CD4-positive, alpha-beta T cell treated with Interleukin-4 for 4 hours (primary cell): ENCODE measurements at regions not wholly inside any gene's neighbourhood (a gene's known extent, or its start where the extent isn't known, plus 50 kb on each side); places are given as distances from the start of the nearest gene placed in this dataset.
"Not testable (repeated sequence)": the region's sequence is repeated elsewhere in the genome, so short reads cannot be mapped to it uniquely, and the experiment has no call there.

ENCODE experiments used
- DNase-seq: peaks from one replicate; pipeline ENCODE4 v3.0.0-alpha.2; 2020

GRCh38 chr19:14328406-14328805, 52.8 kb upstream of the ADGRE5 start:
- no peak for DNase-seq

GRCh38 chr19:14327061-14327460, 54.2 kb upstream of the ADGRE5 start:
- not testable (repeated sequence) for DNase-seq

- no peak for DNase-seq
These were observed 55.4 kb upstream of the ADGRE5 start for GRCh38 chr19:14325863-14326262.

GRCh38 chr19:14325134-14325533, 56.1 kb upstream of the ADGRE5 start:
- DNase-seq, result no peak

GRCh38 chr19:14322889-14323463, 58.3 kb upstream of the ADGRE5 start:
- no peak for DNase-seq

- no peak for DNase-seq
These were observed 61.0 kb upstream of the ADGRE5 start for GRCh38 chr19:14320253-14320652.

DNA sequence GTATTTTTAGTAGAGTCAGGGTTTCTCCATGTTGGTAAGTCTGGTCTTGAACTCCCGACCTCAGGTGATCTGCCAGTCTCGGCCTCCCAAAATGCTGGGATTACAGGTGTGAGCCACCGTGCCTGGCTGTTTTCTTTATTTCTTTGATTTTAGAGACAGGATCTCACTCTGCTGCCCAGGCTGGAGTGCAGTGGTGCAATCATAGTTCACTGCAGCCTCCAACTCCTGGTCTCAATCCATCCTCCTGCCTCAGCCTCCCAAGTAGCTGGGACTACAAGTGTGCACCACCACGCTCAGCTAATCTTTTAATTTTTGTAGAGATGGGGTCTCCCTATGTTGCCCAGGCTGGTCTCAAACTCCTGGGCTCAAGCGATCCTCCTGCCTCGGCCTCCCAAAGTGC, 61.5 kb upstream of the ADGRE5 start:
- not testable (repeated sequence) for DNase-seq

DNA sequence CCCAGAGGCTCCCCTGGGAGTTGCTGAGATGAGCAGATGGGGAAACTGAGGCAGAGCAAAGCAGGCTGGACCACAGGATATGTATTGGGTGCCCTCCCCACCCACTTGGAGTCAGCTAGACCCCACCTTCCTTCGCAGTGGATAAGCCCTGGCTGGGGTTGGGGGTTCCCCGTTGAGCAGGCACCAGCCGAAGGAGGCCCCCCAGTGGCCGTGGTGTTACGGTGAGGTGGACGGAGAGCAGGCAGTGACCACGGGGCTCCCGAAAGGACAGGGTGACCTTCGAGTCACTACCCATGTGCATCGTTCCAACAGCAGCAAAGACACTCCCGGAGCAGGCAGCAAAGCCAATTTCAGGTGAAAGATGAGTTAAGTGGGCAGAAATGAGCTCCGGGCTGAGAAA, 62.4 kb upstream of the ADGRE5 start:
- DNase-seq, result no peak

- no peak for DNase-seq
These were observed 64.1 kb upstream of the ADGRE5 start for GRCh38 chr19:14317157-14317556.

DNA sequence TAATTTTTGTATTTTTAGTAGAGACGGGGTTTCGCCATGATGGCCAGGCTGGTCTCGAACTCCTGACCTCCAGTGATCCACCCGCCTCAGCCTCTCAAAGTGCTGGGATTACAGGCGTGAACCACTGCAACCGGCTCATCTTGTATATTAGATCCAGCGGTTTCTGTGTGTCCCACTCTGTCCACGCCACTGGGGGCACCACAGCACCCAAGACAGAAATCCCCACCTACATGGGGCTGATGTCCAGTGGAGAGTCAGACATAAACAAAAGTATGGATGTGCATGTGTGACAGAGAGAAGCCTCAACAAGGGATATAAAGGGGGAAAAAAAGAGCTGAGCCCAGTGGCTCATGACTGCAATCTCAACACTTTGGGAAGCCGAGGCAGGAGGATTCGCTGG, 65.8 kb upstream of the ADGRE5 start:
- no peak for DNase-seq

DNA sequence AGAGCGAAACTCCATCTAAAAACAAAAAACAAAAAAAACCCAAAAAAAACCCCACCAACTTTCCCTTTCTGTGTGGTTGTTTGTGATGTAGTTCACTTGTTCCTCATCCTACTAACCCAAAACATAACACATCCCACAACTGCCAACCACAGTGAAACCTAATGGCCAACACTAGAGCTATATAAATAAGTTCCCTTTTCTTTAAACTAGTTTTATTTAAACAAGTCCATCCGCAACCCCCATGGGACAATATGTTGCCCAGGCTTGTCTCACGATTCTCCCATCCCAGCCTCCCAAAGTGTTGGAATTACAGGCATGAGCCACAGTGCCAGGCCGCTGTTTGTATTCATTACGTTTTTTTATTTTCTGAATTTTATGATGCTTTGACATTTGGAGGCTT, 71.2 kb upstream of the ADGRE5 start:
- DNase-seq, result peak; percentile 2

- no peak for DNase-seq
These were observed 75.5 kb upstream of the ADGRE5 start for GRCh38 chr19:14305706-14306105.

DNA sequence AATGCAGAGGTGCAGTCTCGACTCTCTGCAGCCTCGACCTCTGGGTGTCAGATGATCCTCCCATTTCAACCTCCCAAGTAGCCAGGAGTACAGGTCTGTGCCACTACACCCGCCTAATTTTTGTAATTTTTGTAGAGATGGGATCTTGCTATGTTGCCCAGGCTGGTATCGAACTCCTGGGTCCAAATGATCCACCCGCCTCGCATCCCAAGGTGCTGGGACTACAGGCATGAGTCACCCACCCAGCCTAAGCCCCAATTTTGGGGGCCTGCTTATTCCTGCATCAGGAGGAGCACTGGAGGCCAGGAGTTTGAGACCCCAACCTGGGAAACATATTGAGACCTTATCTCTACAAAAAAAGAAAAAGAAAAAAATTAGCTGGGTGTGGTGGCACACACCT, 80.1 kb upstream of the ADGRE5 start:
- DNase-seq, result no peak

DNA sequence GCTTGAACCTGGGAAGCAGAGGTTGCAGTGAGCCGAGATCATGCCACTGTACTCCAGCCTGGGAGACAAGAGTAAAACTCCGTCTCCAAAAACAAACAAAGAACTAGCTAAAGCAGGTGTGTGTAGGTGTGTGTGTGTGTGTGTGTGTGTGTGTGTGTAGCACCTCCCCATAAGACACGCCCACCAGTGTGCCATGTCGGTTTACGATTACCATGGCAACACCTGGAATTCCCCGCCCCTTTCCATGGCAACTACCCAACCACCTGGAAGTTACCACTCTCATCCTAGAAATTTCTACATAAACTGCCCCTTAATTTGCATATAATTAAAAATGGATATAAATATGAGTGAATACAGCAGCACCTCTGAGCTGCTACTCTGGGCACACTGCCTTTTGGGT, 80.9 kb upstream of the ADGRE5 start:
- no peak for DNase-seq

DNA sequence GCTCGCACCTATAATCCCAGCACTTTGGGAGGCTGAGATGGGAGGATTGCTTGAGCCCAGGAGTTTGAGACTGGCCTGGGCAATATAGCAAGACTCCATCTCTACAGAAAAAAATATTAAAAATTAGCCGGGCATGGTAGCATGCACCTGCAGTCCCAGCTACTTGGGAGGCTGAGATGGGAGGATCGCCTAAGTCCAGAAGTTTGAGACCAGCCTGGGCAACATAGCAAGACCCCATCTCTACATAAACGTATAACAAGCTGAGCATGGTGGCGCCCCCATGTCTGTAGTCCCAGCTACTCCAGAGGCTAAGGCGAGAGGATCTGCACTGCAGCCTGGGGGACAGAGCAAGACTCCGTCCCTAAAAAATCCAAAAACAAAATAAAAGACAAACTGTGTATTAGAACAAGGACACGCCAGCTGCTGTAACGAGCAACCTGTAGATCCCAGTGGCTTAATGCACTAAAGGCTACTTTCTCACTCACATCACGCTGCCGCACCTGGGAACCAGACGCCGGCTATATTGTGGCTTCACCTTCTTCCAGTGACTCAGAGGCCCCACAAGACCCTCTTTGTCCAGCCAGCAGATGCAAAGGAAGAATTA, 81.9 kb upstream of the ADGRE5 start:
- not testable (repeated sequence) for DNase-seq

DNA sequence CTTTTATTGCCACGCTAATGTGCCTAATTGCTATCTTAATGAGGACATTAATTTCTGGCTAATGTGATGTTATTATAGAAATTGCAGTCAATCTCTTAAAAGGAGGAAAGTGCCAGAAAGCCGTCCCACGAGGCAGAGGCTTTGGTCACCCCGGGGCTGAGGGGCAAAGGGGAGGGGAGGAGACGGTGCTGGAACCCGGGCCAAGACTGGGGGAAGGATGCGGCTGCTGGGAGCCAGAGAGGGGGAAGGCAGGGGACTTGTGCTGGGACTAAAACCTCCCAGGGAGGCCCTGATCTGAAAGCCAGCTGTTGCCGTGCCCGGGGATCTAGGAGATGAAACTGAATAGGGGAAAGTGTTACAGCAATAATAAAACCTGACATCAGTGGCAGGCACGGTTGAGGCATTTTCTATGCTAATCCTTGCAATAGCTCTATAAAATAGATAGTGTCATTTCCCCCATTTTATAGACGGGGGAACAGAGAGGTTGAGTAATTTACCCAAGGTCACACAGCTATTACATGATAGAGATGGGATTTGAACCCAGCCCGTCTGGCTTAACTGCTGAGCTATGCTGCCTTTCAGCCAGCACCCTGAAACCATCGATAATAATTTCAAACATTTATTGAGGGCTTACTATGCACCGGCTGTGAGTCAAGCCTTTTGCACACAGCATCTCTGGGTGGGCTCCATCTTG, 83.2 kb upstream of the ADGRE5 start:
- DNase-seq, result not testable (repeated sequence)

GRCh38 chr19:14294974-14295373, 86.3 kb upstream of the ADGRE5 start:
- DNase-seq, result not testable (repeated sequence)

- not testable (repeated sequence) for DNase-seq
These were observed 87.5 kb upstream of the ADGRE5 start for GRCh38 chr19:14293816-14294170.

DNA sequence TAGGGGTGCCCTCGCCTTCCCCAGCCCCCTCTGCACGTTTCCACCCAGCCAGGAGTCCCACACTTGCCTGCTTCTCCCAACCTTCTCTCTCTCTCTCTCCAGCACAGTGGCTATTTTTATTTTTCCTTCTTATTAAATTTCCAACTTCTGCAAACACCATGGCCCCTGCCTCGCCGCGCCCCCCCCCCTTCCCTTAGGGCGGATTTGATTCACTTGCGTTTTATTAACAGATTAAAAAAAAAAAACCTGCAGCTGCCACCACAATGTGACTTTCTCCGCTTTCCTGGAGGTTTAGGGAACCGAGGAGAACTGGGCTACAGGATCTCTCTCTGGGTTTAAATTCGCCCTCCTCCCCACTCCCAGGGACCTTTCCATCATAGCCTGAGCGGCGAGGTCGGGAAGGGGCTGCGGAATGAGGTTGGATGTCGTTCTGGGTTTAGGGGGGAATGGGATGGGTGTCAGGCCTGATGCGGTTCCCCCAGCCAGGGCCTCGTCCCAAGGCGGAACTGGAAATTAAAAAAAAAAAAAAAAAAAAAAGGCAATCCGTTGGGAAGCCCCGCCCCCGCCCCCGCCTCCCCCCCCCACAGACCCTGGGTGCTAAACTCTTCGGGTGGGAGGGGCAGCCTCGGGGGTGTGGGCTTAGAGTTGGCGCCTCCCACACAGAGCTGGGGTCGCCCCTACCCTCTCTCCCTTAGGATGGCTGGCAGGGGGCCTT, 87.3 kb upstream of the ADGRL1 start:
- not testable (repeated sequence) for DNase-seq

- DNase-seq, result not testable (repeated sequence)
These were observed 83.8 kb upstream of the ADGRL1 start for GRCh38 chr19:14289810-14290209.

DNA sequence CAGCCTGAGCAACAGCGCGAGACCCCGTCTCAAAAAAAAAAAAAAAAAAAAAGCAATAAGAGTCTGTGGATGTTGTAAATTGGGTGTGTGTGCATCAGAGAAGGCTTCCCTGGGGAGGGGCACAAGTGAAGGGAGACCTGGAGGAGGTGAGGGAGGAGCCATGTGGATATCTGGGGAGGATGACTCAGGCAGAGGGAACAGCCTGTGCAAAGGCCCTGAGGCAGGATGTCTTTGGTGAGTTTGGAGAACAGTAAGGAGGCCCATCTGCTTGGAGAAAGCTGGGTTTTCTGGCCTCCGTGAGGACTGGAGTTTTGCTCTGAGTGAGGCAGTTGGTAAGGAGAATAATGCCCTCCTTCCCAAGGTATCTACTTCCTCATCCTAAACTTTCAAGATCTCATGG, 81.9 kb upstream of the ADGRL1 start:
- DNase-seq, result not testable (repeated sequence)

DNA sequence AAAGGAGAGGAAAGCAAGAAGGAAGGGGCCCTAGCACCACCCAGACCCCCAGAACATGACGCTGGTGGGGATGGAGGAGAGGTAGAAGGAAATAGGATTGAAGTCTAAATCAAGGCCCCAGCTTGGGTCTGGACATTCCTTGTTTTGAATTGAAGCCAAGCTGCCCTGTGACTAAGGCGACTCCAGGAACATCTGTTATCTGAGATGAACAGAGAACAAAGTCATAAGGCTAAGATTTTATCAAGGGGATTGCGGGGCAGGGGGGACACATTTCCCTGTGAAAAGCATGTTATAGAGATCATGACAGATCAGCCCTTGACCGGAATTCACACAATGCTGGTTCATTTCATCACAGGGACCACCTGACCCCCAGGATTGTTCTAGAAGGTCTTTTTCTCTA, 80.6 kb upstream of the ADGRL1 start:
- DNase-seq, result not testable (repeated sequence)

- not testable (repeated sequence) for DNase-seq
These were observed 79.8 kb upstream of the ADGRL1 start for GRCh38 chr19:14285726-14286125.
